AG04450 (cell line): ENCODE measurements at regions not wholly inside any gene's neighbourhood (a gene's known extent, or its start where the extent isn't known, plus 50 kb on each side); places are given as distances from the start of the nearest gene placed in this dataset.

Experiments
- CTCF ChIA-PET: fragments of 300-600, 350-600 bp; formaldehyde crosslinking; extraction: SDS; loops from one replicate; lab custom pipeline; 2022; ENCODE audit warnings: antibody characterized with exemption, inconsistent platforms; lab: Charles Lee
- POLR2A ChIA-PET: fragments of 350-600 bp; formaldehyde crosslinking; extraction: SDS; loops from one replicate; lab custom pipeline; 2021; ENCODE audit warnings: antibody characterized with exemption, inconsistent platforms; lab: Yijun Ruan, JAX
- DNase-seq: peaks from one replicate; pipeline ENCODE4 v3.0.0-alpha.2; 2011; ENCODE audit warnings: low read depth, low spot score
- H3K27ac ChIP-seq: one replicate; pipeline ENCODE4 v1.5.1; 2012; ENCODE audit warnings: low read depth, low read length, control low read depth
- H3K27me3 ChIP-seq: one replicate; pipeline ENCODE4 v1.6.0; 2012; ENCODE audit warnings: low read length; ENCODE audit not compliant: control insufficient read depth, insufficient read depth
- H3K4me3 ChIP-seq: 2 replicates; pipeline ENCODE4 v1.5.1; 2011; ENCODE audit warnings: mild to moderate bottlenecking, low read depth, low read length, control low read depth
- H3K9me3 ChIP-seq: 2 replicates; pipeline ENCODE4 v1.5.1; 2012; ENCODE audit warnings: low read length; ENCODE audit not compliant: control insufficient read depth, insufficient read depth
- CTCF ChIP-seq: IDR thresholded peaks from 2 replicates; pipeline ENCODE4 v1.5.1; 2011; ENCODE audit warnings: low read depth, low read length, control low read depth, inconsistent platforms

GRCh38 chr6:68082086-68082485 lies 553.0 kb upstream of the ADGRB3 start:
- H3K4me3 ChIP-seq = no peak overlapping the region
- H3K27me3 ChIP-seq = no peaks in the 10 kb centered on the region
- CTCF ChIA-PET = no interaction called here
- no peak overlapping the region for H3K27ac ChIP-seq
- TF ChIP-seq CTCF = no peak
- H3K9me3 ChIP-seq = no peaks in the 10 kb centered on the region; the same call in 1 of the 2 replicates
- no peak for DNase-seq
- POLR2A ChIA-PET = no interaction called here

DNA sequence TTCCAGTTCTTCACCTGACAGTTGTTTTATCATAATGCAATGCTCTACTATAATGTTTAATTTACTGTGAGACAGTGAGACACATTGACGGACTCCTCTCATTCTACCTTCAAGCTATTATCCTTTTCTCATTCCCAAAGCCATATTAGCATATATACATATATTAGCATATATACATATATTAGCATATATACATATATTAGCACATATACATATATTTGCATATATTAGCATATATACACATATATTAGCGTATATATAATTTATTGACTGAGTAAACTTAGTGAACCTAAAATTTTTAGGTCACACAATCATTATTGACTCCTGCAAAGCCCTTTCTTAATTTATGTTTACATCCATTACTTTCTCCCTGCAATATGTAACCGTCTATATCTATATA lies 555.0 kb upstream of the ADGRB3 start:
- POLR2A ChIA-PET = no interaction called here
- TF ChIP-seq CTCF = no peak

GRCh38 chr6:68077661-68078060 lies 557.4 kb upstream of the ADGRB3 start:
- ChIA-PET POLR2A (no interaction called here), CTCF (no interaction called here)
- no peaks in the 10 kb centered on the region for H3K27me3 ChIP-seq
- no peak for DNase-seq
- no peak for TF ChIP-seq CTCF
- H3K27ac ChIP-seq = no peak overlapping the region
- H3K4me3 ChIP-seq = no peak overlapping the region
- no peaks in the 10 kb centered on the region for H3K9me3 ChIP-seq

More for the DNA sequence above, 555.0 kb upstream of the ADGRB3 start:
- Histone ChIP-seq H3K27ac (no peak overlapping the region), H3K27me3 (no peaks in the 10 kb centered on the region), H3K4me3 (no peak overlapping the region), H3K9me3 (no peaks in the 10 kb centered on the region)
- CTCF ChIA-PET = no interaction called here
- DNase-seq = no peak

DNA sequence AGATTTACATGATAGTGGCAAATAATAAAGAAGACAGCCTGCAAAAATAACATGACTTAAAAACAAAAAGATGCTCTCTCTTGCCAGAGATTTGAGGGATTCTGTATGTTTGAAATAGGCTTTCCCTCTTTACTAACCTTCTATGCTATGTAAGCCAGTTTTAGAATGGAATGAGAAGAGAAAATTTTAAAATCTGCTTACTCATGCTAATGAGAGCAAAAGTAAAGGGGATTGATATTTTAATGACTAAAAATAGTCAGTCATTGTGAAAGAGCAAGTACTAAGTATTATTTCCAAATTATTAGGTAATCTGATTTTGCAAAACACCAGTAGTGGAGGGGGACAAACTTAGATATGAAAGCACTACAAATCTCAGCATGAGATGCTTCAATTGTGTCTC lies 563.3 kb upstream of the ADGRB3 start:
- Histone ChIP-seq H3K27me3 (no peaks in the 10 kb centered on the region), H3K27ac (no peak overlapping the region), H3K4me3 (no peak overlapping the region), H3K9me3 (no peaks in the 10 kb centered on the region)
- no peak for DNase-seq
- no peak for TF ChIP-seq CTCF
- ChIA-PET POLR2A (no interaction called here), CTCF (no interaction called here)

GRCh38 chr6:68069921-68070710 lies 565.0 kb upstream of the ADGRB3 start:
- Histone ChIP-seq H3K4me3 (no peak overlapping the region), H3K27me3 (no peaks in the 10 kb centered on the region), H3K9me3 (no peaks in the 10 kb centered on the region), H3K27ac (no peak overlapping the region)
- CTCF ChIA-PET = no interaction called here
- TF ChIP-seq CTCF = no peak
- POLR2A ChIA-PET = no interaction called here
- no peak for DNase-seq
